Heart right ventricle (tissue), 16 donors: ENCODE measurements at regions not wholly inside any gene's neighbourhood (a gene's known extent, or its start where the extent isn't known, plus 50 kb on each side); places are given as distances from the start of the nearest gene placed in this dataset.
A peak's percentile ranks its signal among the peaks of the same experiment; 100 is the strongest.
"Not testable (repeated sequence)": the region's sequence is repeated elsewhere in the genome, so short reads cannot be mapped to it uniquely, and the experiment has no call there.

Experiments used
- ATAC-seq, 8 donors: fragments of 200-7000 bp; cut with Tn5 transposase; one replicate each; pipeline ENCODE4 v1.9.1; 2020; ENCODE audit warnings: mild to moderate bottlenecking in 8 of 8, moderate library complexity in 8 of 8, moderate number of reproducible peaks in 1 of 8
- DNase-seq, 2 donors: peaks; one replicate each; pipeline ENCODE4 v3.0.0-alpha.2; 2020
- H3K27ac ChIP-seq, 10 donors: fragments of 200-600 bp; sonication (generic) in 2 of 10; one replicate each; pipeline versions ENCODE4 v1.5.0 to v1.8.0; 2020 to 2022; ENCODE audit warnings: mild to moderate bottlenecking in 3 of 10
- H3K27me3 ChIP-seq, 7 donors: fragments of 200-600 bp; one replicate each; pipeline ENCODE4 v1.8.0; 2021 to 2022; ENCODE audit warnings: mild to moderate bottlenecking in 2 of 7
- H3K36me3 ChIP-seq, 9 donors: fragments of 200-600 bp; sonication (generic) in 1 of 9; one replicate each; pipeline versions ENCODE4 v1.5.0 to v1.8.0; 2020 to 2022; ENCODE audit warnings: mild to moderate bottlenecking in 2 of 9
- H3K4me1 ChIP-seq, 9 donors: fragments of 200-600 bp; sonication (generic) in 1 of 9; one replicate each; pipeline versions ENCODE4 v1.5.0 to v1.8.0; 2020 to 2022; ENCODE audit warnings: mild to moderate bottlenecking in 4 of 9
- H3K4me3 ChIP-seq, 10 donors: fragments of 200-600 bp; sonication (generic) in 2 of 10; one replicate each; pipeline versions ENCODE4 v1.5.0 to v1.8.0; 2020 to 2022; ENCODE audit warnings: mild to moderate bottlenecking in 7 of 10, moderate library complexity in 2 of 10
- H3K9me3 ChIP-seq, 11 donors: fragments of 200-600 bp in 10 of 11; sonication (generic) in 2 of 11; one replicate each; pipeline versions ENCODE4 v1.5.0 to v1.8.0; 2013 to 2022; ENCODE audit warnings: mild to moderate bottlenecking in 2 of 11, control low read depth in 1 of 11, moderate library complexity in 1 of 11
- CTCF ChIP-seq, 9 donors: fragments of 200-600 bp; sonication (generic) in 2 of 9; IDR thresholded peaks; one replicate each; pipeline versions ENCODE4 v1.5.0 to v1.8.0; 2021 to 2022; ENCODE audit warnings: antibody characterized with exemption in 9 of 9, mild to moderate bottlenecking in 5 of 9, moderate library complexity in 1 of 9
- WGBS, 2 donors: extraction: QIAGEN DNeasy Blood & Tissue Kit; methylation state at CpG; one replicate each; pipeline ENCODE4 v1.1.7; 2013; ENCODE audit warnings: inconsistent platforms in 1 of 2; 5-methylcytosine and 5-hydroxymethylcytosine counted together
- intact Hi-C, 10 donors: fragments of 100-400 bp; cut with DNase I; formaldehyde crosslinking; loops; one replicate each; pipeline versions ENCODE4 v1.11.1 to v1.14.2; 2022
- donor health status: Arrhythmogenic right ventricular cardiomyopathy.
- donor health status: ischemic (EF 13 %, LVEDD 7.1; RV severe dilation, severe dysfunction).
- donor health status: healthy with polysubstance abuse.
- donor health status: DM: no; HTN: yes; CAD: no.
- donor health status: DM: no; HTN: no; CAD: no.
- donor health status: ischemic (EF 25% LVEDD 6.9; RV normal size, moderate dysfunction).
- donor health status: ischemic (EF 25% LVEDD 5.7; RV mildly dilated, moderate dysfunction).
- donor health status: healthy.
- donor health status: DM: yes; HTN: yes; CAD: no.
- donor health status: Ischemic cardiomyopathy.
- donor health status: ischemic (EF 35%, LVEDD 5.7; RV mildly dilated, moderate dysfunction).
- donor health status: nonischemic (EF 11% LVEDD 7.7; RV severe dilation, severe dysfunction).
- donor health status: DM: yes; HTN: yes; CAD: no.
- donor health status: PGD.
- donor health status: ischemic (EF 29% LVEDD 5.4; RV normal size, mild dysfunction).
- donor health status: nonischemic (EF 23%, LVEDD 6.1; RV moderate dilation, normal function).

GRCh38 chr4:174401471-174402130 is 117.9 kb downstream of the CEP44 start:
- Histone ChIP-seq H3K27ac (no peak overlapping the region), H3K36me3 (no peaks in the 10 kb centered on the region), H3K9me3 (no peaks in the 10 kb centered on the region), H3K4me3 (no peak overlapping the region), H3K27me3 (no peaks in the 10 kb centered on the region), H3K4me1 (no peaks in the 10 kb centered on the region)
- TF ChIP-seq CTCF (IDR thresholded peaks at IDR 0.05) = no peak
- intact Hi-C loops = no loop called here
- DNase-seq (no peak), ATAC-seq (no peak)
- WGBS, 2 donors = 71 to 76% methylated on average over 11 of the region's 11 CpGs

- ATAC-seq, H3K9me3 ChIP-seq, H3K27ac ChIP-seq, H3K4me1 ChIP-seq, intact Hi-C loops, DNase-seq, H3K27me3 ChIP-seq, H3K36me3 ChIP-seq, H3K4me3 ChIP-seq: not testable (repeated sequence)
- WGBS, 2 donors = 50 to 78% methylated on average over 8 of the region's 8 CpGs
Observed at GRCh38 chr4:174400603-174401302, 117.0 kb downstream of the CEP44 start.

GRCh38 chr4:174398728-174399127 is 115.0 kb downstream of the CEP44 start:
- no peaks in the 10 kb centered on the region for H3K4me1 ChIP-seq
- WGBS, 2 donors = 66 to 69% methylated on average over 2 of the region's 2 CpGs
- no peak for TF ChIP-seq CTCF (IDR thresholded peaks at IDR 0.05)
- H3K4me3 ChIP-seq = no peak overlapping the region
- no peaks in the 10 kb centered on the region for H3K36me3 ChIP-seq
- peak in 2 of 8 donors; percentile 63 to 67 for ATAC-seq
- H3K27ac ChIP-seq = no peak overlapping the region
- no peak for DNase-seq
- H3K27me3 ChIP-seq = no peaks in the 10 kb centered on the region
- H3K9me3 ChIP-seq = no peaks in the 10 kb centered on the region
- intact Hi-C loops = no loop called here

GRCh38 chr4:174397366-174398155 is 113.8 kb downstream of the CEP44 start:
- no peaks in the 10 kb centered on the region for H3K36me3 ChIP-seq
- no peaks in the 10 kb centered on the region for H3K27me3 ChIP-seq
- WGBS, 2 donors = 63 to 69% methylated on average over 3 of the region's 3 CpGs
- no peaks in the 10 kb centered on the region for H3K9me3 ChIP-seq
- intact Hi-C loops = no loop called here
- DNase-seq (no peak), ATAC-seq (no peak)
- no peaks in the 10 kb centered on the region for H3K4me1 ChIP-seq
- TF ChIP-seq CTCF (IDR thresholded peaks at IDR 0.05) = no peak
- no peak overlapping the region for H3K4me3 ChIP-seq
- H3K27ac ChIP-seq = no peak overlapping the region
